ENCODE measurements at regions not wholly inside any gene's neighbourhood (a gene's known extent, or its start where the extent isn't known, plus 50 kb on each side); places are given as distances from the start of the nearest gene placed in this dataset.

DNA sequence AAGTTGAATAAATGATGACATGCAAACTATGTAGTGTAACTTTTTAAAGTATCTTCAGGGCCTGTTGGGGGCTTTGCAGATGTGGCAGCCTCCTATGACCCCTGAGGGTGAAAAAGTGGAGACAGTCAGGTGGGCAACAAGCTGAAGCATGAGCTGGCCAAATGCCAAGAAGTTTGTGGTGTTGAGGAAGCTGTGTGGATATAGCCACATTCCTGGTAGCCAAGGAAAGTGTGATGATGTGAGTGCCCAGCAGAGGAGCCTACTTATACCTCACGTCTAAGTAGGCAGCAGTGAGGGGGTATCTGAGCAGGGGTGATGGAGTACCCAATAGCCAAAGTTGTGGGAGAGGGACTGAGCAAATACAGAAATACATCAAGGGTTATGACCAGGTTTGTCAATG lies 621.2 kb upstream of the CDH6 start:
- DNase-seq (ENCODE audit: low spot score) (no peak), ATAC-seq (ENCODE audit: low read depth) (no peak)
- no peaks in the 10 kb centered on the region for H3K36me3 ChIP-seq (ENCODE audit: low read depth)

DNA sequence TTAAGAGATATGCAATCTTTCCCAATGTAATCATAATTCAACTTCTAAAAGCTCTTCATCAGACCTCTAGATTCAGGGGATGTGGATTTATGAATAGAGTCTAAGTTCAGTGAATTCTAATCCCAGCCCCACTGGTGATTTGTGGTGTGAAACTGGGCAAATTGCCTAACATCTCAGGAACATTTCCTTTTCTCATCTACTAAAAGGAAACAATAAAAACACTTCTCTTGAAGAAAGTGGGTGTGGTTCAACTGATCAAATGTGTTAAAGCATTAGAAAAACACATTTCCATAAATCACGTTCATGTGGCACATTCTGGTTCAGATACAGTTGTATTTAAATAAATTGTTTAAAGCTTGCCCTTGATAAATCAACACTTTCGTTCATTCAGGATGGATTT lies 631.7 kb upstream of the CDH6 start:
- Histone ChIP-seq H3K27me3 (ENCODE audit: insufficient read depth, poor library complexity, severe bottlenecking) (peaks cover 53% of the 10 kb centered on the region), H3K9me3 (ENCODE audit: severe bottlenecking) (no peaks in the 10 kb centered on the region), H3K27ac (ENCODE audit: poor library complexity, severe bottlenecking) (no peak overlapping the region), H3K4me3 (ENCODE audit: severe bottlenecking) (no peak overlapping the region), H3K4me1 (ENCODE audit: insufficient read depth, poor library complexity, severe bottlenecking) (no peaks in the 10 kb centered on the region), H3K36me3 (ENCODE audit: low read depth) (no peaks in the 10 kb centered on the region)
- TF ChIP-seq, protein P1, sequence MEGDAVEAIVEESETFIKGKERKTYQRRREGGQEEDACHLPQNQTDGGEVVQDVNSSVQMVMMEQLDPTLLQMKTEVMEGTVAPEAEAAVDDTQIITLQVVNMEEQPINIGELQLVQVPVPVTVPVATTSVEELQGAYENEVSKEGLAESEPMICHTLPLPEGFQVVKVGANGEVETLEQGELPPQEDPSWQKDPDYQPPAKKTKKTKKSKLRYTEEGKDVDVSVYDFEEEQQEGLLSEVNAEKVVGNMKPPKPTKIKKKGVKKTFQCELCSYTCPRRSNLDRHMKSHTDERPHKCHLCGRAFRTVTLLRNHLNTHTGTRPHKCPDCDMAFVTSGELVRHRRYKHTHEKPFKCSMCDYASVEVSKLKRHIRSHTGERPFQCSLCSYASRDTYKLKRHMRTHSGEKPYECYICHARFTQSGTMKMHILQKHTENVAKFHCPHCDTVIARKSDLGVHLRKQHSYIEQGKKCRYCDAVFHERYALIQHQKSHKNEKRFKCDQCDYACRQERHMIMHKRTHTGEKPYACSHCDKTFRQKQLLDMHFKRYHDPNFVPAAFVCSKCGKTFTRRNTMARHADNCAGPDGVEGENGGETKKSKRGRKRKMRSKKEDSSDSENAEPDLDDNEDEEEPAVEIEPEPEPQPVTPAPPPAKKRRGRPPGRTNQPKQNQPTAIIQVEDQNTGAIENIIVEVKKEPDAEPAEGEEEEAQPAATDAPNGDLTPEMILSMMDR (IDR thresholded peaks at IDR 0.05; ENCODE audit: poor library complexity, severe bottlenecking) = no peak
- DNase-seq (ENCODE audit: low spot score) = no peak
- ATAC-seq (ENCODE audit: low read depth) = no peak

More for the DNA sequence above, 621.2 kb upstream of the CDH6 start:
- peaks cover 6% of the 10 kb centered on the region for H3K27me3 ChIP-seq (ENCODE audit: insufficient read depth, poor library complexity, severe bottlenecking)
- no peaks in the 10 kb centered on the region for H3K9me3 ChIP-seq (ENCODE audit: severe bottlenecking)
- H3K27ac ChIP-seq (ENCODE audit: poor library complexity, severe bottlenecking) = no peak overlapping the region
- no peaks in the 10 kb centered on the region for H3K4me1 ChIP-seq (ENCODE audit: insufficient read depth, poor library complexity, severe bottlenecking)
- H3K4me3 ChIP-seq (ENCODE audit: severe bottlenecking) = no peak overlapping the region
- TF ChIP-seq, protein P1 (IDR thresholded peaks at IDR 0.05; ENCODE audit: poor library complexity, severe bottlenecking) = no peak

DNA sequence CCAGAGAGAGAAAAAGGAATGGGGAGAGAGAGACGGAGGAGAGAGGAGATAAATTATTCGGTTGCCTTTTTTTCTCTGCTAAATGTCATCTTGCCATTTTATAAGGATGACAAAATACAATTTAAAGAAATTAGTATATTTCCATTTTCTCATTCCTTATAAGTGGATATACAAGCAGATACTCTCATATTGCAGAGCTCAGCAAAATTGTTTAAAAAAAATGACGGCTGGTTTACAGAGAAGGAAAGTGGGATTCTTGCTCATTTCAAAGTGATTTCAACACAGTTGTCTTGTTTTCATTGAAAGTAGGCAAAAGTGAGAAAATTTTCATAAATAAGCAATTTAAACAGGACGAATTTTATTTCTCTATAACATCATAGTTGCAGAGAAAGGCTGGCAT lies 641.9 kb upstream of the CDH6 start:
- H3K4me1 ChIP-seq (ENCODE audit: insufficient read depth, poor library complexity, severe bottlenecking) = no peaks in the 10 kb centered on the region
- H3K4me3 ChIP-seq (ENCODE audit: severe bottlenecking) = no peak overlapping the region
- H3K27me3 ChIP-seq (ENCODE audit: insufficient read depth, poor library complexity, severe bottlenecking) = peaks cover 53% of the 10 kb centered on the region
- DNase-seq (ENCODE audit: low spot score) (no peak), ATAC-seq (ENCODE audit: low read depth) (no peak)
- TF ChIP-seq, protein P1 (IDR thresholded peaks at IDR 0.05; ENCODE audit: poor library complexity, severe bottlenecking) = no peak
- H3K27ac ChIP-seq (ENCODE audit: poor library complexity, severe bottlenecking) = no peak overlapping the region
- no peaks in the 10 kb centered on the region for H3K36me3 ChIP-seq (ENCODE audit: low read depth)
- no peaks in the 10 kb centered on the region for H3K9me3 ChIP-seq (ENCODE audit: severe bottlenecking)

DNA sequence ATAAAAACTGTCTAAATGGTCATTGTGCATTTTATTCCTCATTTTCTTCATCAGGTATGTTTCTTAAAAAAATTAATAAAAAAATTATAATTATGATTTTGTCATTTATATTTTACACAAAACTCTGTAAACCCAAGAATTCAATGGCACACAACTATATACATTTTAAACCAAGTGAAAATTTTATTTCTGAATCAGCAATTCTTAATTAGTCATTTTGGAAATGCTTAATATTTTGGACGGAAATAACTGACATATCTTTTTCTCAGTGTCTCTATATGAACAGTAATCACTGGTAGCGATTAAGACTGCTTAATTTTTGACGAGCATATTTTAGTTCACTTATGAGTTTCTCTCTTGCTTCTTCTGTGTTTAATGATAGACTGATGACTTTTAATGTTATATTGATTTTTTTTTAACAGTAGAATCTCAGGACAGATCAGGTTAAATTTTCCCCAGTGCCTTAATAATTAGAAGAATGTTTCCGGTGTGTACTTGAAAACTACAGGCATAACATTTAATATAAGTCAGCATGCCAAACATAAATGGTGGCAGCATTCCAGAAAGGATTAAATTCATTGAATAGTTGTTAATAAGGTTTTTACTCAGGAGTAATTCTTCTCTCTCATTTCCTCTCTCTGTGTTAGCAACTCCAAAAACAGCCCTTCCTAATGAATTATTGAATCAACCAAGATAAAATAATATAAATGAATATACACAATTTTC lies 644.7 kb upstream of the CDH6 start:
- H3K9me3 ChIP-seq (ENCODE audit: severe bottlenecking) = no peaks in the 10 kb centered on the region
- DNase-seq (ENCODE audit: low spot score) (no peak), ATAC-seq (ENCODE audit: low read depth) (no peak)
- H3K36me3 ChIP-seq (ENCODE audit: low read depth) = no peaks in the 10 kb centered on the region
- TF ChIP-seq, protein P1 (IDR thresholded peaks at IDR 0.05; ENCODE audit: poor library complexity, severe bottlenecking) = no peak
- H3K27me3 ChIP-seq (ENCODE audit: insufficient read depth, poor library complexity, severe bottlenecking) = peaks cover 38% of the 10 kb centered on the region
- H3K27ac ChIP-seq (ENCODE audit: poor library complexity, severe bottlenecking) = no peak overlapping the region
- no peak overlapping the region for H3K4me3 ChIP-seq (ENCODE audit: severe bottlenecking)
- H3K4me1 ChIP-seq (ENCODE audit: insufficient read depth, poor library complexity, severe bottlenecking) = no peaks in the 10 kb centered on the region

DNA sequence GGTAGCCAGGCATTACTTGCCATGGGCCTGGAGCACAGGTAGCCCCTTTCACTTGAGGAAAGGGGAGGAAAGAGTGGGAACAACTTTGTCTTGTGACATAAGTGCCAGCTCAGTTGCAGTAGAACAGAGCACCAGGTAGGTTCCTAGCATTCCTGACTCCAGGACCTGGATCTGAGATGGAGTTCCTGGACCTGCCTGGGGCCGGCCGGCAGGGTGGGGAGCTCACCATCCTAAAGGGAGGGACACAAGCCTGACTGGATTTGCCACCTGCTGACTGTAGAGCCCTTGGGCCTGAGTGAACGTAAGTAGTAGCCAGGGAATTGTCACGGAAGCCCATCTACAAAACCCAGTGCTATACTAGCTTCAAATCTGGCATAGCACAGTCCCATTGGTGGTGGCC lies 653.3 kb upstream of the CDH6 start:
- TF ChIP-seq, protein P1 (IDR thresholded peaks at IDR 0.05; ENCODE audit: poor library complexity, severe bottlenecking) = no peak
- H3K4me1 ChIP-seq (ENCODE audit: insufficient read depth, poor library complexity, severe bottlenecking) = no peaks in the 10 kb centered on the region
- no peak for ATAC-seq (ENCODE audit: low read depth)

More for the DNA sequence above, 653.3 kb upstream of the CDH6 start:
- no peak overlapping the region for H3K27ac ChIP-seq (ENCODE audit: poor library complexity, severe bottlenecking)
- H3K4me3 ChIP-seq (ENCODE audit: severe bottlenecking) = no peak overlapping the region
- peaks cover 16% of the 10 kb centered on the region for H3K27me3 ChIP-seq (ENCODE audit: insufficient read depth, poor library complexity, severe bottlenecking)
- no peaks in the 10 kb centered on the region for H3K36me3 ChIP-seq (ENCODE audit: low read depth)
- no peaks in the 10 kb centered on the region for H3K9me3 ChIP-seq (ENCODE audit: severe bottlenecking)
- DNase-seq (ENCODE audit: low spot score) = no peak
